GM12878 (cell line): ENCODE measurements at regions not wholly inside any gene's neighbourhood (a gene's known extent, or its start where the extent isn't known, plus 50 kb on each side); places are given as distances from the start of the nearest gene placed in this dataset.

ENCODE experiments used
- ATAC-seq: fragments of 200-7000 bp; cut with Tn5 transposase; 3 replicates; pipeline ENCODE4 v1.9.1; 2020; ENCODE audit warnings: mild to moderate bottlenecking, moderate library complexity
- BruUV-seq: library from RNA; stranded (reverse); fragments of 400-500 nt; replicated peaks from 2 replicates; lab custom pipeline; 2021; lab: Mats Ljungman, UMichigan
- CTCF ChIA-PET: fragments of 300-600 bp; sonication (Branson Sonifier 250); formaldehyde crosslinking; extraction: SDS; loops from one replicate; lab custom pipeline; 2021; ENCODE audit warnings: inconsistent platforms; lab: Yijun Ruan, JAX
- POLR2A ChIA-PET: fragments of 350-600 bp; formaldehyde crosslinking; extraction: SDS; loops from one replicate; lab custom pipeline; 2021; ENCODE audit warnings: inconsistent platforms; lab: Charles Lee
- RAD21 ChIA-PET: fragments of 300-600 bp; sonication (Branson Sonifier 250); formaldehyde crosslinking; loops from one replicate; lab custom pipeline; 2023; ENCODE audit warnings: antibody characterized with exemption; ENCODE audit not compliant: unreplicated experiment; lab: Charles Lee
- SMC1A ChIA-PET: fragments of 300-600 bp; sonication (Branson Sonifier 250); formaldehyde crosslinking; loops from one replicate; lab custom pipeline; 2023; ENCODE audit not compliant: unreplicated experiment, uncharacterized antibody; lab: Charles Lee
- DNase-seq: peaks from one replicate; pipeline ENCODE4 v3.0.0-alpha.2; 2011; ENCODE audit warnings: low read depth, low spot score
- FAIRE-seq: peaks from 3 replicates; lab custom pipeline; 2011; peaks lifted over from hg19 to GRCh38; lab: Jason Lieb, UNC
- H2AFZ ChIP-seq: 2 replicates; pipeline ENCODE4 v1.6.0; 2011; ENCODE audit warnings: low read depth, low read length, control low read depth; ENCODE audit not compliant: control insufficient read depth
- H3K27ac ChIP-seq: 2 replicates; pipeline ENCODE4 v1.5.1; 2011; ENCODE audit warnings: control low read depth; ENCODE audit not compliant: control insufficient read depth, insufficient read depth
- H3K27me3 ChIP-seq, 2 experiments: replicated peaks in 1 of 2; 2 replicates each; pipeline versions ENCODE4 v1.6.0 to v1.6.1; 2011; ENCODE audit warnings: low read length in 1 of 2; ENCODE audit not compliant: control insufficient read depth in 2 of 2, insufficient read depth in 2 of 2
- H3K36me3 ChIP-seq, 2 experiments: 2 replicates each; pipeline ENCODE4 v1.5.1; 2011; ENCODE audit warnings: low read length in 1 of 2; ENCODE audit not compliant: control insufficient read depth in 2 of 2, insufficient read depth in 2 of 2
- H3K4me1 ChIP-seq: 2 replicates; pipeline ENCODE4 v1.6.1; 2011; ENCODE audit warnings: mild to moderate bottlenecking, low read length, moderate library complexity, mixed read lengths; ENCODE audit not compliant: control insufficient read depth, insufficient read depth
- H3K4me2 ChIP-seq: 2 replicates; pipeline ENCODE4 v1.6.0; 2011; ENCODE audit warnings: control low read depth; ENCODE audit not compliant: control insufficient read depth, insufficient read depth
- H3K4me3 ChIP-seq: fragments of 200-600 bp; sonication (generic); 2 replicates; pipeline ENCODE4 v1.5.1; 2016
- H3K79me2 ChIP-seq: 2 replicates; pipeline ENCODE4 v1.6.0; 2011; ENCODE audit warnings: low read length; ENCODE audit not compliant: control insufficient read depth, insufficient read depth
- H3K9ac ChIP-seq: 2 replicates; pipeline ENCODE4 v1.8.0; 2011; ENCODE audit warnings: low read length, control low read depth, mixed read lengths; ENCODE audit not compliant: control insufficient read depth, insufficient read depth
- H3K9me3 ChIP-seq: replicated peaks from 3 replicates; pipeline ENCODE4 v1.5.1; 2011; ENCODE audit warnings: mild to moderate bottlenecking, low read length; ENCODE audit not compliant: control insufficient read depth, insufficient read depth
- H4K20me1 ChIP-seq: 2 replicates; pipeline ENCODE4 v1.6.0; 2011; ENCODE audit not compliant: control insufficient read depth, insufficient read depth
- EZH2 ChIP-seq: IDR thresholded peaks from 2 replicates; pipeline ENCODE4 v1.6.1; 2012; ENCODE audit warnings: low read depth, mild to moderate bottlenecking, control low read depth, inconsistent platforms, low read length, borderline replicate concordance; ENCODE audit not compliant: control insufficient read depth
- FOXM1 ChIP-seq: IDR thresholded peaks from 2 replicates; pipeline ENCODE4 v1.6.1; 2012; ENCODE audit warnings: low read depth, mild to moderate bottlenecking, inconsistent platforms, low read length, moderate library complexity
- GATAD2B ChIP-seq: fragments of 450-650 bp; conservative IDR thresholded peaks from 2 replicates; pipeline ENCODE4 v1.6.1; 2017; ENCODE audit warnings: low read depth, mild to moderate bottlenecking, moderate library complexity
- KLF5 ChIP-seq: fragments of 450-650 bp; IDR thresholded peaks from 2 replicates; pipeline ENCODE4 v1.6.1; 2014; ENCODE audit warnings: mild to moderate bottlenecking; ENCODE audit not compliant: partially characterized antibody
- SRF ChIP-seq, 2 experiments: IDR thresholded peaks; 2 replicates each; pipeline ENCODE4 v1.6.1; 2011; ENCODE audit warnings: low read depth in 2 of 2, low read length in 2 of 2, mild to moderate bottlenecking in 1 of 2, moderate library complexity in 1 of 2
- YY1 ChIP-seq: IDR thresholded peaks from 2 replicates; pipeline ENCODE4 v1.6.1; 2011; ENCODE audit warnings: low read depth, mild to moderate bottlenecking, low read length
- ZNF207 ChIP-seq: fragments of 450-650 bp; IDR thresholded peaks from 2 replicates; pipeline ENCODE4 v1.6.1; 2014; ENCODE audit warnings: antibody characterized with exemption, mild to moderate bottlenecking, borderline replicate concordance
- WGBS: methylation state at CpG from one replicate; pipeline ENCODE4 v1.1.6; 2016; ENCODE audit warnings: low lambda C conversion rate; ENCODE audit not compliant: insufficient replicate concordance, insufficient coverage; ENCODE audit errors: missing lambda C conversion rate; 5-methylcytosine and 5-hydroxymethylcytosine counted together
- in situ Hi-C: fragments of 300-500 bp; cut with MboI; formaldehyde crosslinking; loops from 9 replicates; pipeline ENCODE4 v1.14.3; 2018; ENCODE audit warnings: mixed read lengths
- intact Hi-C: fragments of 100-400 bp; cut with micrococcal nuclease; formaldehyde crosslinking; loops from one replicate; pipeline ENCODE4 v1.14.2; 2022; ENCODE audit not compliant: unreplicated experiment
- TF ChIP-seq, protein P1 (sequence below): fragments of 450-650 bp; IDR thresholded peaks from 2 replicates; pipeline ENCODE4 v1.6.1; 2017; ENCODE audit warnings: mild to moderate bottlenecking, moderate library complexity
- TF ChIP-seq, protein P2 (sequence below): fragments of 450-650 bp; formaldehyde crosslinking; IDR thresholded peaks from 2 replicates; pipeline ENCODE4 v1.4.0; 2020; ENCODE audit warnings: mild to moderate bottlenecking, moderate library complexity

DNA sequence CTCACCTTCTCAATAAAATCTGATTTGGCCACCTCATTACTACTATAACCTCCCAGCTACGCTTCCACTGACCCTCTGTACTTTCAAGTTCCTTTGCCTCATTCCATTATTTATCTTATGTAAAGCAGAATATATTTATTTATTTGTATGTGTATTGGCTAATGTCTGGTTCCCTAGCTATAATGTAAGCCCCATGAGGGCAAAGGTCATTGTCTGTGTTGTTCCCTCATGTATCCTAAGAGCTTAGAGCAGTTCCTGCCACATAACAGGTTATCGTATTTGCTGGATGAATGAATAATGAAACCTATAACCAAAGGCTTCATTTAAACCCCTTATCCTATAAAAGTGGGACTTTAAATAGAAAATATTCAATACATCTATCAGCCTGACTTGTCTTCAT lies 77.9 kb upstream of the DPT start:
- H3K27ac ChIP-seq, result no peak overlapping the region
- WGBS, result 0% methylated on average over 2 of the region's 2 CpGs
- no peak overlapping the region for H2AFZ ChIP-seq
- H4K20me1 ChIP-seq, result no peaks in the 10 kb centered on the region
- no peak overlapping the region for H3K9ac ChIP-seq
- no peaks in the 10 kb centered on the region for H3K9me3 ChIP-seq
- ATAC-seq (no peak), DNase-seq (no peak), FAIRE-seq (no peak)
- peaks cover 0 to 2% of the 10 kb centered on the region in 2 experiments; a peak in 2 of 4 replicates for H3K27me3 ChIP-seq
- ChIA-PET SMC1A (interaction anchor here (0.9 kb wide), 1 partner anchor 176 kb away, joined by 3 read pairs; no protein-coding TSS in a partner anchor), CTCF (interaction anchor here (0.7 to 0.9 kb wide), 2 partner anchors 92 to 326 kb away, joined by 3 read pairs; no protein-coding TSS in a partner anchor), POLR2A (no interaction called here), RAD21 (interaction anchor here (0.8 to 1.4 kb wide), 2 partner anchors 26 to 204 kb away, joined by 3 read pairs; no protein-coding TSS in a partner anchor)
- no peak overlapping the region for H3K4me3 ChIP-seq
- H3K36me3 ChIP-seq, result no peaks in the 10 kb centered on the region
- no peaks in the 10 kb centered on the region for H3K4me1 ChIP-seq
- TF ChIP-seq FOXM1, result no peak
- in situ Hi-C loops (no loop called here), intact Hi-C loops (no loop called here)
- no TSS peak for BruUV-seq
- no peak overlapping the region for H3K4me2 ChIP-seq
- H3K79me2 ChIP-seq, result no peaks in the 10 kb centered on the region

DNA sequence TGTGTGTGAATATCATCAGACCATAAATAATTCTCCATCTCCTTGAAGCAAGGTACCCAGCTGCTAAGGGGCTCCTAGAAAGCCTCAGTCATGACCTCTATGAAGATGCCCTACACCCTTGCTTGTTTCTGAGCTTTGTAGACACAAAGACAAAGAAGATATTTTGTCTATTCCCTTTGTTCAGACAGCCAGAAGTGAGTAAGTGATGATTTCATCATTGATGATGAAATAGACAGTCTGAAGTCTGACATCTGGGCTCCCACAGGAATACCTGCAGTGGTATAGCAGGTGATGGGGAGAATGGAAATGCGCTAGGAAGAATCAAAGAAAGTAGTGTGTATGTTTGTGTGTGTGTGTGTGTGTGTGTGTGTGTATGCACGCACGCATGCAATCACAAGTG lies 82.2 kb upstream of the DPT start:
- H4K20me1 ChIP-seq, result no peaks in the 10 kb centered on the region
- H3K36me3 ChIP-seq, result no peaks in the 10 kb centered on the region
- WGBS, result 67% methylated on average over 3 of the region's 3 CpGs
- ATAC-seq (no peak), DNase-seq (no peak), FAIRE-seq (no peak)
- H3K4me1 ChIP-seq, result no peaks in the 10 kb centered on the region
- H3K4me3 ChIP-seq, result no peak overlapping the region
- BruUV-seq, result no TSS peak
- H3K79me2 ChIP-seq, result no peaks in the 10 kb centered on the region
- in situ Hi-C loops, result no loop called here
- H3K4me2 ChIP-seq, result no peak overlapping the region
- H3K27me3 ChIP-seq, result no peaks in the 10 kb centered on the region; a peak in 1 of 4 replicates
- ChIA-PET RAD21 (no interaction called here), POLR2A (no interaction called here), SMC1A (interaction anchor here (1.0 kb wide), 1 partner anchor 159 kb away, joined by 3 read pairs; no protein-coding TSS in a partner anchor), CTCF (interaction anchor here (0.6 kb wide), 1 partner anchor 572 kb away, joined by 3 read pairs; no protein-coding TSS in a partner anchor)
- no peaks in the 10 kb centered on the region for H3K9me3 ChIP-seq
- H3K9ac ChIP-seq, result no peak overlapping the region
- intact Hi-C loops, result no loop called here
- H2AFZ ChIP-seq, result no peak overlapping the region
- no peak overlapping the region for H3K27ac ChIP-seq
- TF ChIP-seq ZNF207, result no peak
- no peak for TF ChIP-seq SRF (IDR thresholded peaks at IDR 0.05; ENCODE audit: low read depth in 2 of 2, low read length in 2 of 2)
- TF ChIP-seq, protein P1, sequence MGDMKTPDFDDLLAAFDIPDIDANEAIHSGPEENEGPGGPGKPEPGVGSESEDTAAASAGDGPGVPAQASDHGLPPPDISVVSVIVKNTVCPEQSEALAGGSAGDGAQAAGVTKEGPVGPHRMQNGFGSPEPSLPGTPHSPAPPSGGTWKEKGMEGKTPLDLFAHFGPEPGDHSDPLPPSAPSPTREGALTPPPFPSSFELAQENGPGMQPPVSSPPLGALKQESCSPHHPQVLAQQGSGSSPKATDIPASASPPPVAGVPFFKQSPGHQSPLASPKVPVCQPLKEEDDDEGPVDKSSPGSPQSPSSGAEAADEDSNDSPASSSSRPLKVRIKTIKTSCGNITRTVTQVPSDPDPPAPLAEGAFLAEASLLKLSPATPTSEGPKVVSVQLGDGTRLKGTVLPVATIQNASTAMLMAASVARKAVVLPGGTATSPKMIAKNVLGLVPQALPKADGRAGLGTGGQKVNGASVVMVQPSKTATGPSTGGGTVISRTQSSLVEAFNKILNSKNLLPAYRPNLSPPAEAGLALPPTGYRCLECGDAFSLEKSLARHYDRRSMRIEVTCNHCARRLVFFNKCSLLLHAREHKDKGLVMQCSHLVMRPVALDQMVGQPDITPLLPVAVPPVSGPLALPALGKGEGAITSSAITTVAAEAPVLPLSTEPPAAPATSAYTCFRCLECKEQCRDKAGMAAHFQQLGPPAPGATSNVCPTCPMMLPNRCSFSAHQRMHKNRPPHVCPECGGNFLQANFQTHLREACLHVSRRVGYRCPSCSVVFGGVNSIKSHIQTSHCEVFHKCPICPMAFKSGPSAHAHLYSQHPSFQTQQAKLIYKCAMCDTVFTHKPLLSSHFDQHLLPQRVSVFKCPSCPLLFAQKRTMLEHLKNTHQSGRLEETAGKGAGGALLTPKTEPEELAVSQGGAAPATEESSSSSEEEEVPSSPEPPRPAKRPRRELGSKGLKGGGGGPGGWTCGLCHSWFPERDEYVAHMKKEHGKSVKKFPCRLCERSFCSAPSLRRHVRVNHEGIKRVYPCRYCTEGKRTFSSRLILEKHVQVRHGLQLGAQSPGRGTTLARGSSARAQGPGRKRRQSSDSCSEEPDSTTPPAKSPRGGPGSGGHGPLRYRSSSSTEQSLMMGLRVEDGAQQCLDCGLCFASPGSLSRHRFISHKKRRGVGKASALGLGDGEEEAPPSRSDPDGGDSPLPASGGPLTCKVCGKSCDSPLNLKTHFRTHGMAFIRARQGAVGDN, result no peak
- TF ChIP-seq KLF5, result no peak
- TF ChIP-seq GATAD2B, result no peak
- no peak for TF ChIP-seq EZH2
- TF ChIP-seq, protein P2, sequence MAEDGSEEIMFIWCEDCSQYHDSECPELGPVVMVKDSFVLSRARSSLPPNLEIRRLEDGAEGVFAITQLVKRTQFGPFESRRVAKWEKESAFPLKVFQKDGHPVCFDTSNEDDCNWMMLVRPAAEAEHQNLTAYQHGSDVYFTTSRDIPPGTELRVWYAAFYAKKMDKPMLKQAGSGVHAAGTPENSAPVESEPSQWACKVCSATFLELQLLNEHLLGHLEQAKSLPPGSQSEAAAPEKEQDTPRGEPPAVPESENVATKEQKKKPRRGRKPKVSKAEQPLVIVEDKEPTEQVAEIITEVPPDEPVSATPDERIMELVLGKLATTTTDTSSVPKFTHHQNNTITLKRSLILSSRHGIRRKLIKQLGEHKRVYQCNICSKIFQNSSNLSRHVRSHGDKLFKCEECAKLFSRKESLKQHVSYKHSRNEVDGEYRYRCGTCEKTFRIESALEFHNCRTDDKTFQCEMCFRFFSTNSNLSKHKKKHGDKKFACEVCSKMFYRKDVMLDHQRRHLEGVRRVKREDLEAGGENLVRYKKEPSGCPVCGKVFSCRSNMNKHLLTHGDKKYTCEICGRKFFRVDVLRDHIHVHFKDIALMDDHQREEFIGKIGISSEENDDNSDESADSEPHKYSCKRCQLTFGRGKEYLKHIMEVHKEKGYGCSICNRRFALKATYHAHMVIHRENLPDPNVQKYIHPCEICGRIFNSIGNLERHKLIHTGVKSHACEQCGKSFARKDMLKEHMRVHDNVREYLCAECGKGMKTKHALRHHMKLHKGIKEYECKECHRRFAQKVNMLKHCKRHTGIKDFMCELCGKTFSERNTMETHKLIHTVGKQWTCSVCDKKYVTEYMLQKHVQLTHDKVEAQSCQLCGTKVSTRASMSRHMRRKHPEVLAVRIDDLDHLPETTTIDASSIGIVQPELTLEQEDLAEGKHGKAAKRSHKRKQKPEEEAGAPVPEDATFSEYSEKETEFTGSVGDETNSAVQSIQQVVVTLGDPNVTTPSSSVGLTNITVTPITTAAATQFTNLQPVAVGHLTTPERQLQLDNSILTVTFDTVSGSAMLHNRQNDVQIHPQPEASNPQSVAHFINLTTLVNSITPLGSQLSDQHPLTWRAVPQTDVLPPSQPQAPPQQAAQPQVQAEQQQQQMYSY (CRISPR knock-in tag), result no peak
- TF ChIP-seq YY1, result no peak
